Activated CD4-positive, alpha-beta memory T cell treated with anti-CD3 and anti-CD28 coated beads for 36 hours (primary cell): ENCODE measurements at regions not wholly inside any gene's neighbourhood (a gene's known extent, or its start where the extent isn't known, plus 50 kb on each side); places are given as distances from the start of the nearest gene placed in this dataset.

Source experiments
- CTCF ChIA-PET: fragments of 350-600 bp; sonication (Branson Sonifier 250); formaldehyde crosslinking; loops from one replicate; lab custom pipeline; 2021; ENCODE audit warnings: antibody characterized with exemption, inconsistent platforms; lab: Charles Lee
- POLR2A ChIA-PET: fragments of 350-600 bp; sonication (Branson Sonifier 250); formaldehyde crosslinking; loops from one replicate; lab custom pipeline; 2021; ENCODE audit warnings: antibody characterized with exemption; lab: Charles Lee
- DNase-seq: peaks from one replicate; pipeline ENCODE4 v3.0.0-alpha.2; 2020
- H3K27ac Mint-ChIP-seq: one replicate; pipeline ENCODE4 v1.8.0; 2021; ENCODE audit warnings: mixed read lengths
- H3K27me3 Mint-ChIP-seq: one replicate; pipeline ENCODE4 v1.8.0; 2021; ENCODE audit warnings: mixed read lengths
- H3K36me3 Mint-ChIP-seq: one replicate; pipeline ENCODE4 v1.8.0; 2021; ENCODE audit warnings: mixed read lengths
- H3K4me1 Mint-ChIP-seq: one replicate; pipeline ENCODE4 v1.8.0; 2021; ENCODE audit warnings: low read depth, mixed read lengths
- H3K4me3 Mint-ChIP-seq: one replicate; pipeline ENCODE4 v1.8.0; 2021; ENCODE audit warnings: mild to moderate bottlenecking, mixed read lengths
- H3K9me3 Mint-ChIP-seq: one replicate; pipeline ENCODE4 v1.8.0; 2021; ENCODE audit warnings: mixed read lengths
- intact Hi-C: fragments of 100-400 bp; cut with micrococcal nuclease; formaldehyde crosslinking; loops from one replicate; pipeline ENCODE4 v1.15.1; 2023

DNA sequence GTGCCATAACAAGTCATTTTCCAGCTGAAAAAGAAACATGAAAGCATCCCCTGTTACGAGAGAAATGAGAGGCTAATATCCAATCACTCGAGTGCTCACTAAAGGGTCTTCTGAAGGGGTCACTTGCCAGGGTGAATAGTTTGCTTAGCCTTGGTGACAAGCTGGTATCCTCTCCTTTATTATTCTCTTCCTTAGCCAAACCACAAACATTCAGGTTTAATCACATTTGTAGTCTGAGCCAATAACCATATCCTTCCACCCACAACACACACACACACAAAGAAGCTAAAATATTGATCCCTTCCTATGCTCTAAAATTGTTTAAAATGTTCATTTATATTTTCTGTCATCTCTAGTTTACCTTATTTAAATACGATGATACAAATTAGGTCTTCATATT lies 240.5 kb upstream of the TMCO5A start:
- ChIA-PET POLR2A (no interaction called here), CTCF (no interaction called here)
- no peak for DNase-seq
- H3K27me3 Mint-ChIP-seq: no peaks in the 10 kb centered on the region
- intact Hi-C loops: no loop called here
- no peak overlapping the region for H3K27ac Mint-ChIP-seq
- no peaks in the 10 kb centered on the region for H3K9me3 Mint-ChIP-seq
- H3K4me3 Mint-ChIP-seq: no peak overlapping the region
- H3K36me3 Mint-ChIP-seq: no peaks in the 10 kb centered on the region
- H3K4me1 Mint-ChIP-seq: no peaks in the 10 kb centered on the region

DNA sequence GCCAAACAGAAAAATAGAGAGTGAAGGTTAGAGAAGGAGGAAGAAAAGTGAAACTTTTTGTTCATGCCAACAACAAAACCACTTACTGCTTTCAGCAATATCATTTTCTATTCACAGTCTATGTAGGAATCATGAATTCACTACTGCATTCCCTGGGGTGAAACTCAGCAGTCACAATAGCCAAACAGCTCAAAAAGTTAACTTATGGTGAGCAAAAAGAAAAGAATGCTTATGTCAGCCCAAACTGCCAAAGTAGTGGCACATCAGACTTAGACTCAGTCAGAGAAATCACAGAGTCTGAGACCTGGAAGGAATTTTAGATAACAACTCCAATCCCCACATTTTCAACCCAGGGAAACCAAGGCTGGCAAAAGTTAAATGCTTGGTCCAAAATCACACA lies 238.7 kb upstream of the TMCO5A start:
- POLR2A ChIA-PET: no interaction called here
- intact Hi-C loops: no loop called here
- no peak overlapping the region for H3K27ac Mint-ChIP-seq

GRCh38 chr15:37698679-37699078 lies 235.8 kb upstream of the TMCO5A start:
- no peaks in the 10 kb centered on the region for H3K4me1 Mint-ChIP-seq
- no peaks in the 10 kb centered on the region for H3K36me3 Mint-ChIP-seq
- no peaks in the 10 kb centered on the region for H3K27me3 Mint-ChIP-seq
- ChIA-PET CTCF (no interaction called here), POLR2A (no interaction called here)
- H3K9me3 Mint-ChIP-seq: no peaks in the 10 kb centered on the region
- intact Hi-C loops: no loop called here
- H3K27ac Mint-ChIP-seq: no peak overlapping the region
- no peak for DNase-seq
- no peak overlapping the region for H3K4me3 Mint-ChIP-seq

More for the DNA sequence above, 238.7 kb upstream of the TMCO5A start:
- CTCF ChIA-PET: no interaction called here
- H3K9me3 Mint-ChIP-seq: no peaks in the 10 kb centered on the region
- H3K27me3 Mint-ChIP-seq: no peaks in the 10 kb centered on the region
- no peak overlapping the region for H3K4me3 Mint-ChIP-seq
- no peaks in the 10 kb centered on the region for H3K4me1 Mint-ChIP-seq
- H3K36me3 Mint-ChIP-seq: no peaks in the 10 kb centered on the region
- no peak for DNase-seq

- H3K27me3 Mint-ChIP-seq: no peaks in the 10 kb centered on the region
- ChIA-PET CTCF (no interaction called here), POLR2A (no interaction called here)
- H3K27ac Mint-ChIP-seq: no peak overlapping the region
- DNase-seq: no peak
- no peaks in the 10 kb centered on the region for H3K9me3 Mint-ChIP-seq
- no peaks in the 10 kb centered on the region for H3K36me3 Mint-ChIP-seq
- no peak overlapping the region for H3K4me3 Mint-ChIP-seq
- intact Hi-C loops: no loop called here
- H3K4me1 Mint-ChIP-seq: no peaks in the 10 kb centered on the region
Observed at GRCh38 chr15:37701230-37701629, 233.2 kb upstream of the TMCO5A start.

- no peak for DNase-seq
Observed at GRCh38 chr15:37709669-37710068, 224.8 kb upstream of the TMCO5A start.

DNA sequence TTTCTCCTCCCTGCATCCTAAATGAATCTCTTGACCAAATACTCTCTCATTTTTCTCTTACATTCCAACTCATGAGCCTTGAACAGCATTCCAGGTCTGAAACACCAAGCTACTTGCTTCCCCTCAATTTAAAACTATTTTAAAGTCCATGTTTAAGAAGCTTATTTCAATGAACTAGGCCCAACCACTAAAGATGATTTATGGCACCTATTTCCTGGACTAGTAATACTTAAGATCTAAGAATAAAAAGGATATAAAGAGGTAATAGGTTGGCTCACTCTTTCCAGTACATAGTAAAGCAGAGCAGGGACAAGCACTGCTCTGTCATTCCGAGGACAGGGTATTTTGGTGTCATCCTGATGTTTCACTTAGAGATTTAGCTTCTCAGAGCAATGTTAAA lies 219.3 kb upstream of the TMCO5A start:
- Mint-ChIP-seq H3K36me3 (no peaks in the 10 kb centered on the region), H3K4me1 (no peaks in the 10 kb centered on the region), H3K9me3 (no peaks in the 10 kb centered on the region), H3K27me3 (no peaks in the 10 kb centered on the region), H3K27ac (no peak overlapping the region), H3K4me3 (no peak overlapping the region)
- intact Hi-C loops: no loop called here
- CTCF ChIA-PET: no interaction called here
- POLR2A ChIA-PET: no interaction called here
- no peak for DNase-seq

More at GRCh38 chr15:37709669-37710068, 224.8 kb upstream of the TMCO5A start:
- no peaks in the 10 kb centered on the region for H3K9me3 Mint-ChIP-seq
- ChIA-PET CTCF (no interaction called here), POLR2A (no interaction called here)
- H3K36me3 Mint-ChIP-seq: no peaks in the 10 kb centered on the region
- intact Hi-C loops: no loop called here
- no peaks in the 10 kb centered on the region for H3K4me1 Mint-ChIP-seq
- H3K27me3 Mint-ChIP-seq: no peaks in the 10 kb centered on the region
- H3K27ac Mint-ChIP-seq: no peak overlapping the region
- no peak overlapping the region for H3K4me3 Mint-ChIP-seq

DNA sequence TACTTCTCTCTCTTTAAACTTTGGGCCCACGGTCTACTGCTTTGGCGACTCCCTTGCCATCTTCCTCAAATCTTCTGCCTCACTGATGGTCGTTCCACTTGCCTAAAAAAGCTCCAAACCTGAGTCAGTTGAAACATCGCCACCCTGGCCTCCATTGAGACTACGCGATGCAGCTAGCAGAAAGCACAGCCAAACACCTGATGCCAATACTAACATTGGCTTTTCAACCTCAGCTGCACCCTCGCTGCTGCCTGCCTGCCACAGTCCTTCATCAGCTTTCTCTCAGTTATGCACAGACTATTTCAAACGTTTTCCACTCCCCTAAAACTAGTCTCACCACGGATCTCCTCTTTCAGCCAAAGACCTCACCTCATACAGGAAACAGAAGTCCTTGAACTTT lies 214.2 kb upstream of the TMCO5A start:
- Mint-ChIP-seq H3K27ac (no peak overlapping the region), H3K9me3 (no peaks in the 10 kb centered on the region), H3K4me3 (no peak overlapping the region), H3K27me3 (no peaks in the 10 kb centered on the region), H3K4me1 (no peaks in the 10 kb centered on the region), H3K36me3 (no peaks in the 10 kb centered on the region)
- intact Hi-C loops: no loop called here
- no peak for DNase-seq
- ChIA-PET CTCF (no interaction called here), POLR2A (no interaction called here)

- Mint-ChIP-seq H3K9me3 (no peaks in the 10 kb centered on the region), H3K27ac (no peak overlapping the region), H3K36me3 (no peaks in the 10 kb centered on the region), H3K4me1 (no peaks in the 10 kb centered on the region), H3K27me3 (peaks cover 4% of the 10 kb centered on the region), H3K4me3 (no peak overlapping the region)
- intact Hi-C loops: no loop called here
- DNase-seq: no peak
- ChIA-PET CTCF (no interaction called here), POLR2A (no interaction called here)
Observed at GRCh38 chr15:37731146-37731746, 203.2 kb upstream of the TMCO5A start.

GRCh38 chr15:37733628-37734027 lies 200.8 kb upstream of the TMCO5A start:
- intact Hi-C loops: no loop called here
- POLR2A ChIA-PET: no interaction called here
- no peak overlapping the region for H3K4me3 Mint-ChIP-seq
- no peak overlapping the region for H3K27ac Mint-ChIP-seq
- no peak for DNase-seq
- H3K36me3 Mint-ChIP-seq: no peaks in the 10 kb centered on the region
- no peaks in the 10 kb centered on the region for H3K9me3 Mint-ChIP-seq
- no peaks in the 10 kb centered on the region for H3K4me1 Mint-ChIP-seq
- peaks cover 4% of the 10 kb centered on the region for H3K27me3 Mint-ChIP-seq
- CTCF ChIA-PET: no interaction called here

DNA sequence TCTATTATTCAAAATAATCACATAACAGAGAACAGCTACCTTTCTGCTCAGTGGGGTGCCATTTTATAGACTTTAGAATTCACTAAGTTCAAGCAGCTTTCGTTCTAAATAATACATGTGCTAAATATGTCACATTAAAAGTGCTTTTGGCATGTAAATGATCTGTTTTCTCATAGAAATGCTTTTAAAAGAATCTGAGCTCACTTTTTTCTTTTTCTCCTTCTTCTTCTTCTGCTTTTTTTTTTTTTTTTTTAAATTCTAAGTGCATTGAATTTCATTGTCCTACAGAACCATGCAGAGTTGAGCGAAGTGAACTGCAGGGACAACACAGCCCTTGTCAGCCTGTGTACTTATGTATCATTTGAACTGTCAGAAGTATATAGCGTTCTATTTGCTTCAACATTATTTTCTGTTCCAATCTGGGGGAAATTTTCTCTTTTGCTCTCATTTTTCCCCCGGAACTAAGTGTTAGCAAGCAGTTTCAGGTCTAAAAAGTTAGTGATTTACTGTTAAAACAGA lies 193.8 kb upstream of the TMCO5A start:
- Mint-ChIP-seq H3K36me3 (no peaks in the 10 kb centered on the region), H3K4me3 (no peak overlapping the region), H3K4me1 (no peaks in the 10 kb centered on the region), H3K9me3 (no peaks in the 10 kb centered on the region), H3K27me3 (peaks cover 4% of the 10 kb centered on the region), H3K27ac (no peak overlapping the region)
- DNase-seq: no peak
- ChIA-PET POLR2A (no interaction called here), CTCF (no interaction called here)
- intact Hi-C loops: no loop called here

DNA sequence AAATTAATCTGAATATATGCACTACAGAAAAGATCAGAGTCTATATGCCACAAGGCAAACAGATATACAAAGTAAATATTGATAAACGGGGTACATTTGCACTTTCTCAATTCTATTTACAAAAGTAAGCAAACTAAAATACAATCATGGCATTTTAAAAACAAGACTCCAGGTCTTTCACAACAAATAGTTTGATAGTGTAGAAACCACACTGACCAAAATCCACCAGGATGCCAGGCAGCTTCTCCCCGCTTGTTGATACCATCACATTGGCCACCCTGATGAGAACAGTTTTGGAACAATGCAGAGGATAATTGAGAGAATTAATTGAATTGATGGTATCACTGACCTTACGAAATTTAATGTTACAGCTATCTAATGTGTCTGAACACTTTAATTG lies 190.6 kb upstream of the TMCO5A start:
- Mint-ChIP-seq H3K4me3 (no peak overlapping the region), H3K27ac (no peak overlapping the region), H3K36me3 (no peaks in the 10 kb centered on the region), H3K27me3 (peaks cover 4% of the 10 kb centered on the region), H3K4me1 (no peaks in the 10 kb centered on the region), H3K9me3 (no peaks in the 10 kb centered on the region)
- CTCF ChIA-PET: no interaction called here
- intact Hi-C loops: no loop called here
- POLR2A ChIA-PET: no interaction called here
- DNase-seq: no peak

- DNase-seq: no peak
- Mint-ChIP-seq H3K27me3 (peaks cover 4% of the 10 kb centered on the region), H3K9me3 (peaks cover 4% of the 10 kb centered on the region), H3K36me3 (no peaks in the 10 kb centered on the region), H3K4me1 (no peaks in the 10 kb centered on the region), H3K4me3 (no peak overlapping the region), H3K27ac (no peak overlapping the region)
- intact Hi-C loops: no loop called here
- CTCF ChIA-PET: no interaction called here
- POLR2A ChIA-PET: no interaction called here
Observed at GRCh38 chr15:37744521-37744920, 189.9 kb upstream of the TMCO5A start.

GRCh38 chr15:37751401-37751800 lies 183.0 kb upstream of the TMCO5A start:
- Mint-ChIP-seq H3K9me3 (peaks cover 7% of the 10 kb centered on the region), H3K4me1 (no peaks in the 10 kb centered on the region), H3K27me3 (no peaks in the 10 kb centered on the region), H3K27ac (no peak overlapping the region), H3K4me3 (no peak overlapping the region), H3K36me3 (no peaks in the 10 kb centered on the region)
- POLR2A ChIA-PET: no interaction called here
- no peak for DNase-seq
- intact Hi-C loops: no loop called here
- CTCF ChIA-PET: no interaction called here
